HEK293T (cell line): ENCODE measurements at regions not wholly inside any gene's neighbourhood (a gene's known extent, or its start where the extent isn't known, plus 50 kb on each side); places are given as distances from the start of the nearest gene placed in this dataset.

Experiments
- BHLHE40 ChIP-seq: fragments of 450-650 bp; IDR thresholded peaks from 2 replicates; pipeline ENCODE4 v1.6.1; 2016; ENCODE audit warnings: mild to moderate bottlenecking, moderate library complexity, borderline replicate concordance
- CTBP1 ChIP-seq: fragments of 450-650 bp; IDR thresholded peaks from 2 replicates; pipeline ENCODE4 v1.6.1; 2016; ENCODE audit warnings: borderline replicate concordance
- ELF4 ChIP-seq: fragments of 450-650 bp; IDR thresholded peaks from 2 replicates; pipeline ENCODE4 v1.6.1; 2017; ENCODE audit warnings: antibody characterized with exemption
- FOXA1 ChIP-seq: fragments of 450-650 bp; IDR thresholded peaks from 2 replicates; pipeline ENCODE4 v1.6.1; 2016; ENCODE audit warnings: mild to moderate bottlenecking
- FOXM1 ChIP-seq: fragments of 450-650 bp; IDR thresholded peaks from 2 replicates; pipeline ENCODE4 v1.6.1; 2017; ENCODE audit warnings: mild to moderate bottlenecking, borderline replicate concordance
- HDGF ChIP-seq: fragments of 450-650 bp; IDR thresholded peaks from 2 replicates; pipeline ENCODE4 v1.6.1; 2017; ENCODE audit warnings: antibody characterized with exemption, borderline replicate concordance
- L3MBTL2 ChIP-seq: fragments of 450-650 bp; conservative IDR thresholded peaks from 2 replicates; pipeline ENCODE4 v1.6.1; 2016; ENCODE audit warnings: mild to moderate bottlenecking
- LEF1 ChIP-seq: fragments of 450-650 bp; IDR thresholded peaks from 2 replicates; pipeline ENCODE4 v1.6.1; 2017; ENCODE audit warnings: mild to moderate bottlenecking, borderline replicate concordance
- NFRKB ChIP-seq: fragments of 450-650 bp; IDR thresholded peaks from 2 replicates; pipeline ENCODE4 v1.6.1; 2016; ENCODE audit warnings: mild to moderate bottlenecking, moderate library complexity
- SP1 ChIP-seq: fragments of 450-650 bp; IDR thresholded peaks from 2 replicates; pipeline ENCODE4 v1.6.1; 2017
- SUZ12 ChIP-seq: fragments of 450-650 bp; IDR thresholded peaks from 2 replicates; pipeline ENCODE4 v1.6.1; 2016; ENCODE audit warnings: mild to moderate bottlenecking
- TARDBP ChIP-seq: fragments of 450-650 bp; IDR thresholded peaks from 2 replicates; pipeline ENCODE4 v1.6.1; 2016
- ZNF384 ChIP-seq: fragments of 450-650 bp; IDR thresholded peaks from 2 replicates; pipeline ENCODE4 v1.6.1; 2016
- TF ChIP-seq, protein P1 (sequence below): fragments of 450-650 bp; IDR thresholded peaks from 2 replicates; pipeline ENCODE4 v1.6.1; 2016

DNA sequence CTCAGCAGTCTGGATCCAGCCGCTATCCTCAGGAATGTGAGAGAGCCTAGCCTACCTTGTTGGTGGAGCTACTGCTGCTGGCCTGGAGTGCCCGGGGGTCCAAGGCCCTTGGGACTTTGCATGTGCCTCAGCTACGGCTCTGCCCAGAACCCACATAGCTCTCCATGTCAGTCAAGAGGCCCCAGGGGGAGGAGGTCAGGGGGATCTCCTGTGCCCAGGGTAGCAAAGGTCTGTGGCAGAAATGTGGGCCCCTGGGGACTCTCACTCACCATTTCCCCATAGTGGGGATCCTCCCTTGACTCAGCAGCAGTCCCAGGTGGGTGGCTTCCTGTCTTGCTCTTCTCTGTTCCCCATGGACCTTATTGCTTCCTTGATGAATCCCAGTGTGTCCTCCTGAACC, 342.7 kb upstream of the CHAC2 start:
- TF ChIP-seq SP1 (no peak), BHLHE40 (no peak), SUZ12 (no peak), ELF4 (no peak), NFRKB (no peak), HDGF (no peak), FOXM1 (no peak), ZNF384 (no peak), LEF1 (no peak), CTBP1 (no peak), FOXA1 (no peak), TARDBP (no peak), L3MBTL2 (no peak)
- TF ChIP-seq, protein P1, sequence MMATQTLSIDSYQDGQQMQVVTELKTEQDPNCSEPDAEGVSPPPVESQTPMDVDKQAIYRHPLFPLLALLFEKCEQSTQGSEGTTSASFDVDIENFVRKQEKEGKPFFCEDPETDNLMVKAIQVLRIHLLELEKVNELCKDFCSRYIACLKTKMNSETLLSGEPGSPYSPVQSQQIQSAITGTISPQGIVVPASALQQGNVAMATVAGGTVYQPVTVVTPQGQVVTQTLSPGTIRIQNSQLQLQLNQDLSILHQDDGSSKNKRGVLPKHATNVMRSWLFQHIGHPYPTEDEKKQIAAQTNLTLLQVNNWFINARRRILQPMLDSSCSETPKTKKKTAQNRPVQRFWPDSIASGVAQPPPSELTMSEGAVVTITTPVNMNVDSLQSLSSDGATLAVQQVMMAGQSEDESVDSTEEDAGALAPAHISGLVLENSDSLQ: no peak
